AG04449 (cell line): ENCODE measurements at regions not wholly inside any gene's neighbourhood (a gene's known extent, or its start where the extent isn't known, plus 50 kb on each side); places are given as distances from the start of the nearest gene placed in this dataset.

Experiments
- CTCF ChIA-PET: fragments of 350-600 bp; formaldehyde crosslinking; extraction: SDS; loops from one replicate; lab custom pipeline; 2021; ENCODE audit warnings: antibody characterized with exemption; lab: Yijun Ruan, JAX
- POLR2A ChIA-PET: fragments of 400-600, 350-600 bp; formaldehyde crosslinking; extraction: SDS; loops from one replicate; lab custom pipeline; 2020; ENCODE audit warnings: antibody characterized with exemption, inconsistent platforms; lab: Yijun Ruan, JAX
- DNase-seq: peaks from one replicate; pipeline ENCODE4 v3.0.0-alpha.2; 2010; ENCODE audit warnings: low read depth, low spot score
- H3K4me3 ChIP-seq: 2 replicates; pipeline ENCODE4 v1.5.1; 2011; ENCODE audit warnings: low read depth, mild to moderate bottlenecking, control low read depth, low read length
- CTCF ChIP-seq: IDR thresholded peaks from one replicate; pipeline ENCODE4 v1.5.1; 2011; ENCODE audit warnings: mild to moderate bottlenecking, moderate library complexity, low read length, control low read depth, inconsistent platforms; ENCODE audit not compliant: insufficient read depth; ENCODE audit errors: missing control alignments

GRCh38 chr11:111105566-111105965, 140.0 kb upstream of the POU2AF2 start:
- no peak overlapping the region for H3K4me3 ChIP-seq
- TF ChIP-seq CTCF = no peak
- ChIA-PET POLR2A (no interaction called here), CTCF (no interaction called here)
- DNase-seq = no peak

GRCh38 chr11:111104185-111104584, 141.3 kb upstream of the POU2AF2 start:
- POLR2A ChIA-PET = no interaction called here
- H3K4me3 ChIP-seq = no peak overlapping the region
- no peak for DNase-seq
- TF ChIP-seq CTCF = no peak
- CTCF ChIA-PET = no interaction called here

GRCh38 chr11:111101881-111102280, 143.6 kb upstream of the POU2AF2 start:
- POLR2A ChIA-PET = no interaction called here
- TF ChIP-seq CTCF = no peak
- H3K4me3 ChIP-seq = no peak overlapping the region
- CTCF ChIA-PET = no interaction called here
- DNase-seq = no peak

- CTCF ChIA-PET = no interaction called here
- DNase-seq = no peak
- no peak overlapping the region for H3K4me3 ChIP-seq
- no peak for TF ChIP-seq CTCF
- POLR2A ChIA-PET = no interaction called here
These were observed 146.4 kb upstream of the POU2AF2 start for GRCh38 chr11:111099028-111099713.

- no peak overlapping the region for H3K4me3 ChIP-seq
- no peak for TF ChIP-seq CTCF
- DNase-seq = no peak
- ChIA-PET POLR2A (no interaction called here), CTCF (no interaction called here)
These were observed 147.4 kb upstream of the POU2AF2 start for GRCh38 chr11:111098091-111098490.

GRCh38 chr11:111097191-111097590, 148.3 kb upstream of the POU2AF2 start:
- ChIA-PET CTCF (no interaction called here), POLR2A (no interaction called here)
- TF ChIP-seq CTCF = no peak
- no peak for DNase-seq
- no peak overlapping the region for H3K4me3 ChIP-seq
